ENCODE measurements at regions not wholly inside any gene's neighbourhood (a gene's known extent, or its start where the extent isn't known, plus 50 kb on each side); places are given as distances from the start of the nearest gene placed in this dataset.

GRCh38 chr3:86794361-86795065, 196.4 kb downstream of the VGLL3 start:
- TF ChIP-seq, protein P1, sequence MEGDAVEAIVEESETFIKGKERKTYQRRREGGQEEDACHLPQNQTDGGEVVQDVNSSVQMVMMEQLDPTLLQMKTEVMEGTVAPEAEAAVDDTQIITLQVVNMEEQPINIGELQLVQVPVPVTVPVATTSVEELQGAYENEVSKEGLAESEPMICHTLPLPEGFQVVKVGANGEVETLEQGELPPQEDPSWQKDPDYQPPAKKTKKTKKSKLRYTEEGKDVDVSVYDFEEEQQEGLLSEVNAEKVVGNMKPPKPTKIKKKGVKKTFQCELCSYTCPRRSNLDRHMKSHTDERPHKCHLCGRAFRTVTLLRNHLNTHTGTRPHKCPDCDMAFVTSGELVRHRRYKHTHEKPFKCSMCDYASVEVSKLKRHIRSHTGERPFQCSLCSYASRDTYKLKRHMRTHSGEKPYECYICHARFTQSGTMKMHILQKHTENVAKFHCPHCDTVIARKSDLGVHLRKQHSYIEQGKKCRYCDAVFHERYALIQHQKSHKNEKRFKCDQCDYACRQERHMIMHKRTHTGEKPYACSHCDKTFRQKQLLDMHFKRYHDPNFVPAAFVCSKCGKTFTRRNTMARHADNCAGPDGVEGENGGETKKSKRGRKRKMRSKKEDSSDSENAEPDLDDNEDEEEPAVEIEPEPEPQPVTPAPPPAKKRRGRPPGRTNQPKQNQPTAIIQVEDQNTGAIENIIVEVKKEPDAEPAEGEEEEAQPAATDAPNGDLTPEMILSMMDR (IDR thresholded peaks at IDR 0.05): no peak
- TF ChIP-seq POLR2A (IDR thresholded peaks at IDR 0.05): no peak

All from lower leg skin (tissue), 3 donors.